H1 (cell line): ENCODE measurements at regions not wholly inside any gene's neighbourhood (a gene's known extent, or its start where the extent isn't known, plus 50 kb on each side); places are given as distances from the start of the nearest gene placed in this dataset.

Source experiments
- NANOG ChIP-seq: IDR thresholded peaks from 2 replicates; pipeline ENCODE4 v1.6.1; 2011; ENCODE audit warnings: low read length, low read depth, mild to moderate bottlenecking, inconsistent platforms; ENCODE audit not compliant: insufficient read depth, poor library complexity, severe bottlenecking
- PHF8 ChIP-seq: fragments of 200-600 bp; sonication (generic); conservative IDR thresholded peaks from 2 replicates; pipeline ENCODE4 v1.7.1; 2012; ENCODE audit warnings: low read depth, mild to moderate bottlenecking, inconsistent platforms, low read length, moderate library complexity
- RAD21 ChIP-seq, 2 experiments: IDR thresholded peaks in 1 of 2; conservative IDR thresholded peaks in 1 of 2; 2 replicates each; pipeline ENCODE4 v1.6.1; 2011; ENCODE audit warnings: low read depth in 2 of 2, low read length in 2 of 2, improper control_type of control experiment in 1 of 2, inconsistent platforms in 1 of 2, mild to moderate bottlenecking in 1 of 2, moderate library complexity in 1 of 2
- TCF12 ChIP-seq: IDR thresholded peaks from 2 replicates; pipeline ENCODE4 v1.6.1; 2011; ENCODE audit warnings: low read depth, mild to moderate bottlenecking, low read length

GRCh38 chr4:141957416-141957815 lies 321.0 kb downstream of the IL15 start (continued):
- TF ChIP-seq PHF8 (no peak), NANOG (no peak), RAD21 (IDR thresholded peaks at IDR 0.05 in 1 of 2, conservative IDR thresholded peaks at IDR 0.05 in 1 of 2; ENCODE audit: low read depth in 2 of 2, low read length in 2 of 2) (no peak), TCF12 (no peak)
